ENCODE measurements at regions not wholly inside any gene's neighbourhood (a gene's known extent, or its start where the extent isn't known, plus 50 kb on each side); places are given as distances from the start of the nearest gene placed in this dataset.

DNA sequence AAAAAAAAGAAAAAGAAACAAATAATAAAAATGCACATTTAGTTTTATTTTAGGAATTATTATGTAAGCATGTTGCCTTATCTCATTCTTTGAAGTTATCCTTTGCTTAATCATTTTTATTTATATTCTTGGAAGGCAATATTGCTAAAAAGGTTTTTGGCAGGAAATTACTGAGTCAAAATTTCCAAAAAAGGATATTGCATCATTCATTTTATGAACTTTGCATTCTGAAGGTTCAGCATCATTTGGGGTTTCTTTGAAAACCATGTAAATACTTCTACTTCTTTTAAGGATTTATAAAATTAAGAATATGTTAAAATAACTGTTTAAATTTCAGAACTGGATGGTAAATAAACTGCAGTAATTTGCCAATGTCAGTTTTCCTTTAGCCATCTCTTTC, 94.2 kb upstream of the CTNND2 start:
- H3K9me3 ChIP-seq (ENCODE audit: low read length), result no peaks in the 10 kb centered on the region
- no peaks in the 10 kb centered on the region for H4K20me1 ChIP-seq (ENCODE audit: insufficient read depth, low read length)
- intact Hi-C loops (cut with micrococcal nuclease; ENCODE audit: unreplicated experiment), result no loop called here
- no peak overlapping the region for H3K4me3 ChIP-seq (ENCODE audit: low read depth, low read length, poor library complexity, severe bottlenecking)
- H3K4me2 ChIP-seq (ENCODE audit: low read length), result no peak overlapping the region
- no peak overlapping the region for H3K27ac ChIP-seq (ENCODE audit: low read depth, low read length, poor library complexity, severe bottlenecking)
- ChIA-PET CTCF (ENCODE audit: unreplicated experiment) (no interaction called here), POLR2A (interaction anchor here (0.7 kb wide), 1 partner anchor 1102 kb away, joined by 5 read pairs; no protein-coding TSS in a partner anchor)
- DNase-seq (ENCODE audit: low spot score), result no peak
- H3K79me2 ChIP-seq (ENCODE audit: insufficient read depth, low read depth, low read length), result no peaks in the 10 kb centered on the region
- no TSS peak for BruUV-seq (replicated peaks)
- TF ChIP-seq EZH2phosphoT487 (IDR thresholded peaks at IDR 0.05; ENCODE audit: borderline replicate concordance, low read depth, low read length), result no peak
- TF ChIP-seq, protein P1, sequence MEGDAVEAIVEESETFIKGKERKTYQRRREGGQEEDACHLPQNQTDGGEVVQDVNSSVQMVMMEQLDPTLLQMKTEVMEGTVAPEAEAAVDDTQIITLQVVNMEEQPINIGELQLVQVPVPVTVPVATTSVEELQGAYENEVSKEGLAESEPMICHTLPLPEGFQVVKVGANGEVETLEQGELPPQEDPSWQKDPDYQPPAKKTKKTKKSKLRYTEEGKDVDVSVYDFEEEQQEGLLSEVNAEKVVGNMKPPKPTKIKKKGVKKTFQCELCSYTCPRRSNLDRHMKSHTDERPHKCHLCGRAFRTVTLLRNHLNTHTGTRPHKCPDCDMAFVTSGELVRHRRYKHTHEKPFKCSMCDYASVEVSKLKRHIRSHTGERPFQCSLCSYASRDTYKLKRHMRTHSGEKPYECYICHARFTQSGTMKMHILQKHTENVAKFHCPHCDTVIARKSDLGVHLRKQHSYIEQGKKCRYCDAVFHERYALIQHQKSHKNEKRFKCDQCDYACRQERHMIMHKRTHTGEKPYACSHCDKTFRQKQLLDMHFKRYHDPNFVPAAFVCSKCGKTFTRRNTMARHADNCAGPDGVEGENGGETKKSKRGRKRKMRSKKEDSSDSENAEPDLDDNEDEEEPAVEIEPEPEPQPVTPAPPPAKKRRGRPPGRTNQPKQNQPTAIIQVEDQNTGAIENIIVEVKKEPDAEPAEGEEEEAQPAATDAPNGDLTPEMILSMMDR (conservative IDR thresholded peaks at IDR 0.05; ENCODE audit: low read length), result no peak
- no peak overlapping the region for H2AFZ ChIP-seq (ENCODE audit: low read length)
- H3K9me2 ChIP-seq (ENCODE audit: insufficient read depth, low read length), result no peaks in the 10 kb centered on the region
- no peaks in the 10 kb centered on the region for H3K4me1 ChIP-seq (ENCODE audit: insufficient read depth, low read length, poor library complexity, severe bottlenecking)
- H3K36me3 ChIP-seq (ENCODE audit: insufficient read depth, low read length), result no peaks in the 10 kb centered on the region

- no peaks in the 10 kb centered on the region for H3K9me3 ChIP-seq (ENCODE audit: low read length)
- ChIA-PET CTCF (ENCODE audit: unreplicated experiment) (no interaction called here), POLR2A (interaction anchor here (0.7 kb wide), 1 partner anchor 1101 kb away, joined by 5 read pairs; no protein-coding TSS in a partner anchor)
- no peak overlapping the region for H3K4me3 ChIP-seq (ENCODE audit: low read depth, low read length, poor library complexity, severe bottlenecking)
- H3K4me2 ChIP-seq (ENCODE audit: low read length), result no peak overlapping the region
- no peak overlapping the region for H3K27ac ChIP-seq (ENCODE audit: low read depth, low read length, poor library complexity, severe bottlenecking)
- H4K20me1 ChIP-seq (ENCODE audit: insufficient read depth, low read length), result no peaks in the 10 kb centered on the region
- intact Hi-C loops (cut with micrococcal nuclease; ENCODE audit: unreplicated experiment), result no loop called here
- no peaks in the 10 kb centered on the region for H3K4me1 ChIP-seq (ENCODE audit: insufficient read depth, low read length, poor library complexity, severe bottlenecking)
- no peaks in the 10 kb centered on the region for H3K36me3 ChIP-seq (ENCODE audit: insufficient read depth, low read length)
- no peaks in the 10 kb centered on the region for H3K9me2 ChIP-seq (ENCODE audit: insufficient read depth, low read length)
- BruUV-seq (replicated peaks), result no TSS peak
- TF ChIP-seq, protein P1 (conservative IDR thresholded peaks at IDR 0.05; ENCODE audit: low read length), result no peak
- TF ChIP-seq EZH2phosphoT487 (IDR thresholded peaks at IDR 0.05; ENCODE audit: borderline replicate concordance, low read depth, low read length), result no peak
- no peak overlapping the region for H2AFZ ChIP-seq (ENCODE audit: low read length)
- H3K79me2 ChIP-seq (ENCODE audit: insufficient read depth, low read depth, low read length), result no peaks in the 10 kb centered on the region
- DNase-seq (ENCODE audit: low spot score), result no peak
Observed at GRCh38 chr5:11997942-11998341, 93.7 kb upstream of the CTNND2 start.

GRCh38 chr5:11992518-11992917, 88.3 kb upstream of the CTNND2 start:
- no peaks in the 10 kb centered on the region for H3K4me1 ChIP-seq (ENCODE audit: insufficient read depth, low read length, poor library complexity, severe bottlenecking)
- ChIA-PET POLR2A (no interaction called here), CTCF (ENCODE audit: unreplicated experiment) (no interaction called here)
- H3K4me2 ChIP-seq (ENCODE audit: low read length), result no peak overlapping the region
- no peaks in the 10 kb centered on the region for H4K20me1 ChIP-seq (ENCODE audit: insufficient read depth, low read length)
- DNase-seq (ENCODE audit: low spot score), result no peak
- no peaks in the 10 kb centered on the region for H3K9me3 ChIP-seq (ENCODE audit: low read length)
- H2AFZ ChIP-seq (ENCODE audit: low read length), result no peak overlapping the region
- H3K4me3 ChIP-seq (ENCODE audit: low read depth, low read length, poor library complexity, severe bottlenecking), result no peak overlapping the region
- TF ChIP-seq, protein P1 (conservative IDR thresholded peaks at IDR 0.05; ENCODE audit: low read length), result no peak
- intact Hi-C loops (cut with micrococcal nuclease; ENCODE audit: unreplicated experiment), result no loop called here
- H3K27ac ChIP-seq (ENCODE audit: low read depth, low read length, poor library complexity, severe bottlenecking), result no peak overlapping the region
- no peaks in the 10 kb centered on the region; the same call in 1 of the 2 replicates for H3K9me2 ChIP-seq (ENCODE audit: insufficient read depth, low read length)
- no peaks in the 10 kb centered on the region for H3K79me2 ChIP-seq (ENCODE audit: insufficient read depth, low read depth, low read length)
- no TSS peak for BruUV-seq (replicated peaks)
- H3K36me3 ChIP-seq (ENCODE audit: insufficient read depth, low read length), result no peaks in the 10 kb centered on the region
